IPS-NIHi7 (cell line): ENCODE measurements at regions not wholly inside any gene's neighbourhood (a gene's known extent, or its start where the extent isn't known, plus 50 kb on each side); places are given as distances from the start of the nearest gene placed in this dataset.
"Not testable (repeated sequence)": the region's sequence is repeated elsewhere in the genome, so short reads cannot be mapped to it uniquely, and the experiment has no call there.

Experiments used
- DNase-seq: peaks from one replicate; pipeline ENCODE4 v3.0.0; 2012; ENCODE audit warnings: mixed read lengths; ENCODE audit errors: extremely low spot score

DNA sequence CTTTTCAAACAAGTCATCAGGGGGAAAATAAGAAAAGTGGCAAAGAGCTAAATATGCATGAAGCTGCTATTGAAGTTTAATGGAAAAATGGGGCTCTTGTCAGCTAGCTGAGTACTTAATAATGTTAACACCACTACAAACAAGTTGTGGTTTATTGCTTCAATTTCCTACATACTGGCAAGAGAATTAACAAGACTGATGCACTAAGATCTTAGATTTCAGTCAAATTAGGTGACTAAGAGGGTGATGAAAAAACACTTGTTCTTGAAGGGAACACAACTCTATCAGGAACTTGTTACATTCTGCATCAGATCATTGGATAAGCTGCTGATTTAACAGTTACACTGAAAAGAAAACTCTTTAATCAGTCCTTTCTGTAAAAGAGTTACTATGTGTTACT lies 234.6 kb upstream of the AFF2 start:
- DNase-seq: no peak

DNA sequence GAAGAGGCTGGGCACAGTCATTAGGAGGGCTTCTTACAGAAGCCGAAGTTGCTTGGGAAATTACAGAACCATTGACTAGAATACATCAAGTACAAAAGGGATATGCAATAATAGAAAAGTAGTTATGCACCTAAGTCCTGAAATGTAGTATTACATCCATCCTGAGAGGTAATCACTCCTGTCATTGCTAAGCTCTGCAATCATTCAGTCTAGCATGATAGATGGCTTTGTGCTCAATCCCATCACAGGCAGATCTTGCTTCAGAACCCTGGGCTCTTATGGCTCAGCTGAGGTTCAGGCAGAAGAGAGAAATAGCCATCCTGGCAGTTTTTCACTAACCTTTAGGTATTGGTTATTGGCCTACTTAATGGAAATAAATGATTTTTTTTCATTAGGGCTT lies 231.7 kb upstream of the AFF2 start:
- no peak for DNase-seq

GRCh38 chrX:148269513-148269912 lies 230.9 kb upstream of the AFF2 start:
- no peak for DNase-seq

- DNase-seq: no peak
Measured at GRCh38 chrX:148270499-148270898, 229.9 kb upstream of the AFF2 start.

DNA sequence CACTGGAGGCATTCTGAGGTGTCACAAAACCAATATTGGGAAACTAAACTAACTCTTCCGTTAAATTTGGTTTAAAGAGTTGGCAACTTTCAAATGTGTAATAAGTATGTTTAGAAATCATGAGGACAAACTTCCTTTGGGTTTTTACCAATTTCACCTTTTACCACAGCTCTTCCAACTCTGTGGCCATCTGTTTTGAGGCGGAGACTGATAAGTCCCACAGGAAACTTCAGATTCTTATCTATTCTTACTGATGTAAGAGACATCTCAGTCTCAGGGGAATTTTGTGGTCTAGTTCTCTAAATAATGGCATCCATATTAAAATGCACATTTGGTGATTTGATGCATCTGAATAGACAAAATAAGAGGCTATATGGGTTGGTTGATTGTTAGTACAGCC lies 229.2 kb upstream of the AFF2 start:
- DNase-seq: no peak

- no peak for DNase-seq
Measured at GRCh38 chrX:148281920-148282319, 218.5 kb upstream of the AFF2 start.

DNA sequence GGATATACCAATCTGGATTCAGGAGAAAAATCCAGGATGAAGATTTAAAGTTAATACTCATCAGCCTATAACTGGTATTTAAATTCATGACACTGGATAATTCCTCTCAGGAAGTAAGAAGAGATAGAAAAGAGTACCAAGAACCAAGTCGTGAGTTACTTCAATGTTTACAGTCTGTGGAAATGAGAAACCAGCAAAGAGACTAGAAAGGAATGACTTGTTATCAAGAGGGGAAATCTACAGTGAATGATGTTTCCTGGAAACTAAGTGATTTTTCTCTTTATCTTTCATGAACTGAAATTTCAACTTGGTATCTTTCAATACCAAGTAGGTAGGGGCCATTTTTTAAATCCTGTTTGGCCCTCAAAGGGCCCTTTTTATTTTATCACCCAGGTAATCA lies 217.9 kb upstream of the AFF2 start:
- no peak for DNase-seq

DNA sequence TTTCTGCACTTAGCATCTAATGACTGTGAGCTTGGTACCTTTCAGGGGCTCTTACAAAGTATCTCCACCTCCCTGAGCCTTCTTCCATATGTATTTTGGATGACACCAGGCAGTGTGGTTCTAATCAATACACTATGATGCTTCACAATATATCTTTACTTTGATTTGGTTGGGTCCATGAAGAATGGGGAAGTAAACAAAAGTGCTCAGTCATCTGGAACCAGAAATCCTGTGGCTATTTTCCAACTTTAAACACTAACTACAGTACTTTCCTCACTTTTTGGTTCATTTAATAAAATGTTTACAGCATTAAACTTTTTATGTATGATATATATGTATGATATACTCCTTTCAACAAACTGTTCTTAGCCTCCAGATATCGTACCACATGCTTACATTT lies 216.4 kb upstream of the AFF2 start:
- DNase-seq: no peak

GRCh38 chrX:148284821-148285220 lies 215.6 kb upstream of the AFF2 start:
- no peak for DNase-seq

- DNase-seq: no peak
Measured at GRCh38 chrX:148288451-148288850, 212.0 kb upstream of the AFF2 start.

GRCh38 chrX:148290041-148290440 lies 210.4 kb upstream of the AFF2 start:
- DNase-seq: no peak

DNA sequence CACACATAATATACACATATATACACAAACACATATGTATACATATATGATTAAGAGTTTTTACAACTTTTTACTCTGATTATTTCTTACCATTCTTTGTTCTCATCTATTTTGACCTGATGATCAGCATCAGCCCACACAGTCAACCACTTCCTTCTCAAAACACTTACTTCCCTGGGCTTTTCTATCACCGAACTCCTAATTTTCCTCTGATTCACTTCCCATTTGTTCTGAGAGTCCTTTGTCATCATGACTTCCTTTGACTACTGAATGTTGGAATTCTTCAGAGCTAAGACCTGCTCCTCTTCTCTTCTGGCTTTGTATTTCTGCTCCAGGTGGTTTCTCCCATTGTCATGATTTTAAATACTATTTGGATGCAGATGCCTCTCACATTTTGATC lies 209.5 kb upstream of the AFF2 start:
- no peak for DNase-seq

GRCh38 chrX:148298737-148299136 lies 201.7 kb upstream of the AFF2 start:
- no peak for DNase-seq

- not testable (repeated sequence) for DNase-seq
Measured at GRCh38 chrX:148305214-148305613, 195.2 kb upstream of the AFF2 start.

GRCh38 chrX:148309413-148309812 lies 191.0 kb upstream of the AFF2 start:
- DNase-seq: no peak

DNA sequence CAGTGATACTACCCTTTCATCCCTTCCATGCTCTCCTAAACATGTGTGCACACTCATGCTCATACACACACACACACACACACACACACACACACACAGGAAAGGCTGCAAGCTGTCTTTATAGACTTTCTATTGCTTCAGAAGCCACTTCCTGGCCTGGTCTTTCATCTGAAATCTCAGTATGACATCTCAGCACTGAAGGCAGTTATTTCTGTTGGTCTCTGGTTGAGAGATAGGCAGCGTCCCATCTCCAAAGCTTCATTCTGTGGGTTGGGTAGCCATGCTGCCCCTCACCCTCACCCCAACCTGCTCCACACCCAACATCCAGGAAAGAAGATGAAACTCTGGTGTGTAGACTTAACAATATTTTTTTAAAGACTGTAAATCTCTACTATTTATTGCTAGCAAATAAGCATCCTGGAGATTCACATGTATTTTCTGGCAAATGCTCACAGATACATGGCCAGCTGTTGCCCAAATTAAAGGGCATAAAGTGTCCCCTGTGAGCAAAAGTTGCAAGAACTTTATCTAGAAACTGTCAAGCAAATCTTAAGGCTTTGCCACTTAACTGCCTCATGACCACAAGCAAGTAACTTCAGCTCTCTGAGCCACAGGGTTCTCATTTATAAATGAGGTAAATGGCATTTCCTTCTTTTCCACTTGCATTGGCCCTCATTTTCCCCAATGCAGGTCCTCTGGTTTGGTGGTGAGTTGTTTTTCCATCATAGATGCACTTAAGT lies 189.8 kb upstream of the AFF2 start:
- no peak for DNase-seq

DNA sequence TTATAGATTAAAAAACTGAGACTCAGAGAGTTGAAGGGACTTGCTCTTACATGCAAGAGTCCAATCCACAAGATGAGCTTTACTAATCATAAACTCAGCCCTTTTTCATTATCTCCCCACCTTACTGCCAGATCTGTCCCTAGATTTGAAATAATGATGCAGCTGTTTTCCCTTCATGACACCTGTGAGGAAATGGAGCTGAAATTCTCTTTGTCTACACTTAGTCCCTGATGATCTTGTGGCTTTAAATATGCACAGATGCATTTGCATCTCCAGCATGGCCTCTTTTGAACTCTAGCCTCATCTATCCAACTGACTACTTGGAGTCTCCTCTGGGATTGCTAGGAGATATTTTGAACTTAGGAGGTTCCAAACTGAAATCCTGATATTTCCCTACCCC lies 188.9 kb upstream of the AFF2 start:
- DNase-seq: no peak

DNA sequence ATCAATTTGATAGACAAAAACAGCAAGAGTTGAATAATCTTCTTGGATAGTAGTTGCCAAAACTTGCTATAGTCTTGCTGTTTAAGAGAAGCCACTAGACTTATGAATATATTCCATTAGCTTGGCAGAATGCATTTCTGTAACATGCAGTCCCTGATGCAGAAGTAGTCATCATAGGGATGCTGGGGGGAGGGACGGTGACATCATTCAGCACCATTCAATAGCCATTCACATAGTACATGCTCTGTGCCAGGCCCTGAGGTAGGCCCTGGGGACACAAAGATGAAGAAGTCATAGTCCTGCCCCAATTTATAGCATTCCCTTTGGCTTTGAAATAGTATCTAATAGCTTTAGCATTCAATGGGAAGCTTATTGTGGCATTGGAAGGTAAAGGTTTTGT lies 185.5 kb upstream of the AFF2 start:
- DNase-seq: no peak

DNA sequence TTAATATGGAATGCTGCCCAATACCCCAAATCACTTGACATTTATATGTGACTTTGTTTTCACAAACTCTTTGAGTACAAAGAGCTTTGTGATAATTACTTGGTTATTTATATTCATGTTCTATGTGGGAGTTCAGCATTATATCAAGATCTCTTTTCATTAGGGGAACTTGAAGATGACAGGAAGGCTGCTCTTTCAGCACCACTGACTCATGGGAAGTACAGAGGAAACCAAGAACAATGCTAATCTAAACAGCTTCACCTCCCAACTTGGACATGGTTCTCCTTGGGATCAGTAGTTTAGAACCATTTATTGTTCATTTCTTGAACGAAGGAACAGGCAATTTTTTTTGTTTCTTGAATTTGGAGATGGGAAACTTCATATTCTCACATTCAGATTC lies 184.0 kb upstream of the AFF2 start:
- no peak for DNase-seq

DNA sequence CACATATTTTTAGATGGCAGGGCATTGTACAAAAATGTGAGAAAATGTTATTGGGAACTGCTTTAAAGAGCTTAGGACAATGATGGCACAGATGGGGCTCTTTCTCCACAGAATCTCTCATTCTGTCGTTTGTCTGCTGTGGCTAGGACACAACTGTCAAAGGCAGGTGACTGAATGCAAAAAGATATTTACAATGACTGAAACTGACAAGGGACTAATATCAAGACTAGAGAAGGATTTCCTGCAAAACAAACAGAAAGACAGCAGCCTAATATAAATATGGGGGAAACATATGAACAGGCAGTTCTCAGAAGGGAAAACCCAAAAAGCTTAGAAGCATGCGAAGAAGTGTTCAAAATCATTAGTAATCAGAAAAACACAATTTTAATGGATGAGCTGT lies 177.5 kb upstream of the AFF2 start:
- no peak for DNase-seq

DNA sequence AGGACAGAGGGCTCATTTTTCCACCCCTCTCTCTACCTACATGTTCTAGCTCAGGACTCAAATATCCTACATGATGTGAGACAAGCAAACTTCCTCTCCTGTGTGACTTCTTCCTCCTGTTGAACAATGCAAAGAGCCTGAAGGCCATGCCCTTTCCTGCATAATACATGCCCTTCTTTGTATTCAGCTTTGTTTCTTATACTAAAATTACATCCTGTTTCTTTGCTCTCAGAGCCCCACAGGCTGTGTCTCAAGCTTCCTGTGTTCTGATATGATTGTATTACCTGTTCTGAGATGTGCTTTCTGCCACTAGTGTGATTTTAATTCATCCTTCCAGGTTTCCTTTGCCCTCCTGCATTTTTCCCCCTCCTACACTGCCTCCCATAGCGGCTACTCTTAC lies 166.4 kb upstream of the AFF2 start:
- no peak for DNase-seq

GRCh38 chrX:148337873-148338272 lies 162.5 kb upstream of the AFF2 start:
- DNase-seq: no peak

- DNase-seq: no peak
Measured at GRCh38 chrX:148354916-148355315, 145.5 kb upstream of the AFF2 start.

- no peak for DNase-seq
Measured at GRCh38 chrX:148361641-148362040, 138.8 kb upstream of the AFF2 start.
